GM23338 (cell line): ENCODE measurements at regions not wholly inside any gene's neighbourhood (a gene's known extent, or its start where the extent isn't known, plus 50 kb on each side); places are given as distances from the start of the nearest gene placed in this dataset.

Source experiments
- ATAC-seq: fragments of 200-7000 bp; cut with Tn5 transposase; 3 replicates; pipeline ENCODE4 v1.9.1; 2020
- DNase-seq: peaks from one replicate; pipeline ENCODE4 v3.0.0-alpha.2; 2015; ENCODE audit warnings: low spot score
- H2AFZ ChIP-seq: fragments of 200-600 bp; sonication (generic); 2 replicates; pipeline ENCODE4 v1.8.0; 2016; ENCODE audit warnings: antibody characterized with exemption, mild to moderate bottlenecking, moderate library complexity
- H3F3A ChIP-seq: fragments of 200-600 bp; sonication (generic); replicated peaks from 2 replicates; pipeline ENCODE4 v1.8.0; 2017; ENCODE audit warnings: antibody characterized with exemption, mixed run types, low read depth
- H3K27ac ChIP-seq: fragments of 200-600 bp; sonication (generic); 2 replicates; pipeline ENCODE4 v1.6.1; 2016; ENCODE audit warnings: low read depth
- H3K27me3 ChIP-seq: fragments of 200-600 bp; sonication (generic); 2 replicates; pipeline ENCODE4 v1.8.0; 2016; ENCODE audit warnings: mild to moderate bottlenecking, mixed run types, moderate library complexity; ENCODE audit not compliant: insufficient read depth
- H3K36me3 ChIP-seq: fragments of 200-600 bp; sonication (generic); 2 replicates; pipeline ENCODE4 v1.8.0; 2016; ENCODE audit warnings: mild to moderate bottlenecking; ENCODE audit not compliant: insufficient read depth
- H3K4me1 ChIP-seq: fragments of 200-600 bp; sonication (generic); 2 replicates; pipeline ENCODE4 v1.8.0; 2016; ENCODE audit warnings: mild to moderate bottlenecking, moderate library complexity; ENCODE audit not compliant: insufficient read depth
- H3K4me2 ChIP-seq: fragments of 200-600 bp; sonication (generic); 2 replicates; pipeline ENCODE4 v1.7.1; 2017; ENCODE audit warnings: mixed run types
- H3K4me3 ChIP-seq: fragments of 200-600 bp; sonication (generic); 2 replicates; pipeline ENCODE4 v1.6.1; 2016; ENCODE audit warnings: mixed run types
- H3K79me2 ChIP-seq: fragments of 200-600 bp; sonication (generic); replicated peaks from 2 replicates; pipeline ENCODE4 v1.8.0; 2017; ENCODE audit warnings: mild to moderate bottlenecking; ENCODE audit not compliant: insufficient read depth
- H3K9me2 ChIP-seq: fragments of 200-600 bp; sonication (generic); 2 replicates; pipeline ENCODE4 v1.8.0; 2017; ENCODE audit not compliant: insufficient read depth
- H4K20me1 ChIP-seq: fragments of 200-600 bp; sonication (generic); replicated peaks from 2 replicates; pipeline ENCODE4 v1.8.0; 2017; ENCODE audit warnings: mild to moderate bottlenecking; ENCODE audit not compliant: insufficient read depth
- H3K27ac Mint-ChIP-seq: 2 replicates; pipeline ENCODE4 v1.8.0; 2020; ENCODE audit warnings: inconsistent platforms, mild to moderate bottlenecking, moderate library complexity, mixed read lengths
- H3K27me3 Mint-ChIP-seq: 3 replicates; pipeline ENCODE4 v1.8.0; 2022; ENCODE audit warnings: low read depth, mild to moderate bottlenecking, moderate library complexity, mixed read lengths, inconsistent platforms; ENCODE audit not compliant: insufficient read depth, poor library complexity
- H3K36me3 Mint-ChIP-seq: 3 replicates; pipeline ENCODE4 v1.8.0; 2021; ENCODE audit warnings: low read depth, mild to moderate bottlenecking, inconsistent platforms, moderate library complexity, mixed read lengths
- H3K4me1 Mint-ChIP-seq: 3 replicates; pipeline ENCODE4 v1.8.0; 2020; ENCODE audit warnings: mild to moderate bottlenecking, inconsistent platforms, mixed read lengths
- H3K4me3 Mint-ChIP-seq: 3 replicates; pipeline ENCODE4 v1.8.0; 2021; ENCODE audit warnings: moderate library complexity, mild to moderate bottlenecking, inconsistent platforms, mixed read lengths
- H3K9me3 Mint-ChIP-seq: 3 replicates; pipeline ENCODE4 v1.8.0; 2020; ENCODE audit warnings: moderate library complexity, mild to moderate bottlenecking, inconsistent platforms, mixed read lengths
- CTCF ChIP-seq, 2 experiments: fragments of 200-600 bp in 1 of 2; sonication (generic) in 1 of 2; conservative IDR thresholded peaks; 2 replicates each; pipeline versions ENCODE4 v1.5.1 to v1.6.1; 2016 to 2017; ENCODE audit warnings: antibody characterized with exemption in 2 of 2, low read depth in 2 of 2, mild to moderate bottlenecking in 2 of 2, moderate library complexity in 1 of 2
- EZH2 ChIP-seq: fragments of 200-600 bp; sonication (generic); IDR thresholded peaks from one replicate; pipeline ENCODE4 v1.8.0; 2017; ENCODE audit warnings: antibody characterized with exemption, mild to moderate bottlenecking, low read depth; ENCODE audit not compliant: unreplicated experiment
- NANOG ChIP-seq: IDR thresholded peaks from 2 replicates; pipeline ENCODE4 v1.6.1; 2016; ENCODE audit warnings: antibody characterized with exemption, borderline replicate concordance
- REST ChIP-seq: IDR thresholded peaks from one replicate; pipeline ENCODE4 v1.6.1; 2018; ENCODE audit warnings: antibody characterized with exemption; ENCODE audit not compliant: unreplicated experiment
- ZNF114 ChIP-seq: fragments of 250-450 bp; sonication (Bioruptor Pico); IDR thresholded peaks from 2 replicates; pipeline ENCODE4 v1.5.0; 2020; ENCODE audit warnings: mild to moderate bottlenecking, moderate library complexity
- ZNF331 ChIP-seq: fragments of 250-450 bp; sonication (Bioruptor Pico); IDR thresholded peaks from 2 replicates; pipeline ENCODE4 v1.5.0; 2020; ENCODE audit warnings: low read depth, mild to moderate bottlenecking, moderate library complexity
- TF ChIP-seq, protein P1 (sequence below): fragments of 250-450 bp; sonication (Bioruptor Pico); IDR thresholded peaks from 2 replicates; pipeline ENCODE4 v1.5.0; 2020; ENCODE audit warnings: mild to moderate bottlenecking, moderate library complexity

- Histone ChIP-seq H3K4me3 (no peak overlapping the region), H3K36me3 (no peaks in the 10 kb centered on the region), H3F3A (no peaks in the 10 kb centered on the region), H4K20me1 (no peaks in the 10 kb centered on the region), H3K79me2 (no peaks in the 10 kb centered on the region), H3K27ac (no peak overlapping the region), H3K4me2 (no peak overlapping the region), H3K27me3 (no peaks in the 10 kb centered on the region), H3K9me2 (0 out of 2 replicates have a peak, but pooled peaks cover 7% of the 10 kb centered on the region), H3K4me1 (peaks cover 9% of the 10 kb centered on the region; the same call in 1 of the 2 replicates), H2AFZ (no peak overlapping the region)
- DNase-seq (no peak), ATAC-seq (no peak)
- Mint-ChIP-seq H3K27me3 (peaks cover 2% of the 10 kb centered on the region), H3K9me3 (peaks cover 4% of the 10 kb centered on the region; the same call in 2 of the 3 replicates), H3K27ac (no peak overlapping the region), H3K4me1 (peaks cover 8% of the 10 kb centered on the region), H3K4me3 (no peak overlapping the region), H3K36me3 (peaks cover 3% of the 10 kb centered on the region; the same call in 1 of the 3 replicates)
- no peak for TF ChIP-seq REST
- no peak for TF ChIP-seq EZH2
- no peak for TF ChIP-seq ZNF114 (CRISPR knock-in tag)
- TF ChIP-seq, protein P1, sequence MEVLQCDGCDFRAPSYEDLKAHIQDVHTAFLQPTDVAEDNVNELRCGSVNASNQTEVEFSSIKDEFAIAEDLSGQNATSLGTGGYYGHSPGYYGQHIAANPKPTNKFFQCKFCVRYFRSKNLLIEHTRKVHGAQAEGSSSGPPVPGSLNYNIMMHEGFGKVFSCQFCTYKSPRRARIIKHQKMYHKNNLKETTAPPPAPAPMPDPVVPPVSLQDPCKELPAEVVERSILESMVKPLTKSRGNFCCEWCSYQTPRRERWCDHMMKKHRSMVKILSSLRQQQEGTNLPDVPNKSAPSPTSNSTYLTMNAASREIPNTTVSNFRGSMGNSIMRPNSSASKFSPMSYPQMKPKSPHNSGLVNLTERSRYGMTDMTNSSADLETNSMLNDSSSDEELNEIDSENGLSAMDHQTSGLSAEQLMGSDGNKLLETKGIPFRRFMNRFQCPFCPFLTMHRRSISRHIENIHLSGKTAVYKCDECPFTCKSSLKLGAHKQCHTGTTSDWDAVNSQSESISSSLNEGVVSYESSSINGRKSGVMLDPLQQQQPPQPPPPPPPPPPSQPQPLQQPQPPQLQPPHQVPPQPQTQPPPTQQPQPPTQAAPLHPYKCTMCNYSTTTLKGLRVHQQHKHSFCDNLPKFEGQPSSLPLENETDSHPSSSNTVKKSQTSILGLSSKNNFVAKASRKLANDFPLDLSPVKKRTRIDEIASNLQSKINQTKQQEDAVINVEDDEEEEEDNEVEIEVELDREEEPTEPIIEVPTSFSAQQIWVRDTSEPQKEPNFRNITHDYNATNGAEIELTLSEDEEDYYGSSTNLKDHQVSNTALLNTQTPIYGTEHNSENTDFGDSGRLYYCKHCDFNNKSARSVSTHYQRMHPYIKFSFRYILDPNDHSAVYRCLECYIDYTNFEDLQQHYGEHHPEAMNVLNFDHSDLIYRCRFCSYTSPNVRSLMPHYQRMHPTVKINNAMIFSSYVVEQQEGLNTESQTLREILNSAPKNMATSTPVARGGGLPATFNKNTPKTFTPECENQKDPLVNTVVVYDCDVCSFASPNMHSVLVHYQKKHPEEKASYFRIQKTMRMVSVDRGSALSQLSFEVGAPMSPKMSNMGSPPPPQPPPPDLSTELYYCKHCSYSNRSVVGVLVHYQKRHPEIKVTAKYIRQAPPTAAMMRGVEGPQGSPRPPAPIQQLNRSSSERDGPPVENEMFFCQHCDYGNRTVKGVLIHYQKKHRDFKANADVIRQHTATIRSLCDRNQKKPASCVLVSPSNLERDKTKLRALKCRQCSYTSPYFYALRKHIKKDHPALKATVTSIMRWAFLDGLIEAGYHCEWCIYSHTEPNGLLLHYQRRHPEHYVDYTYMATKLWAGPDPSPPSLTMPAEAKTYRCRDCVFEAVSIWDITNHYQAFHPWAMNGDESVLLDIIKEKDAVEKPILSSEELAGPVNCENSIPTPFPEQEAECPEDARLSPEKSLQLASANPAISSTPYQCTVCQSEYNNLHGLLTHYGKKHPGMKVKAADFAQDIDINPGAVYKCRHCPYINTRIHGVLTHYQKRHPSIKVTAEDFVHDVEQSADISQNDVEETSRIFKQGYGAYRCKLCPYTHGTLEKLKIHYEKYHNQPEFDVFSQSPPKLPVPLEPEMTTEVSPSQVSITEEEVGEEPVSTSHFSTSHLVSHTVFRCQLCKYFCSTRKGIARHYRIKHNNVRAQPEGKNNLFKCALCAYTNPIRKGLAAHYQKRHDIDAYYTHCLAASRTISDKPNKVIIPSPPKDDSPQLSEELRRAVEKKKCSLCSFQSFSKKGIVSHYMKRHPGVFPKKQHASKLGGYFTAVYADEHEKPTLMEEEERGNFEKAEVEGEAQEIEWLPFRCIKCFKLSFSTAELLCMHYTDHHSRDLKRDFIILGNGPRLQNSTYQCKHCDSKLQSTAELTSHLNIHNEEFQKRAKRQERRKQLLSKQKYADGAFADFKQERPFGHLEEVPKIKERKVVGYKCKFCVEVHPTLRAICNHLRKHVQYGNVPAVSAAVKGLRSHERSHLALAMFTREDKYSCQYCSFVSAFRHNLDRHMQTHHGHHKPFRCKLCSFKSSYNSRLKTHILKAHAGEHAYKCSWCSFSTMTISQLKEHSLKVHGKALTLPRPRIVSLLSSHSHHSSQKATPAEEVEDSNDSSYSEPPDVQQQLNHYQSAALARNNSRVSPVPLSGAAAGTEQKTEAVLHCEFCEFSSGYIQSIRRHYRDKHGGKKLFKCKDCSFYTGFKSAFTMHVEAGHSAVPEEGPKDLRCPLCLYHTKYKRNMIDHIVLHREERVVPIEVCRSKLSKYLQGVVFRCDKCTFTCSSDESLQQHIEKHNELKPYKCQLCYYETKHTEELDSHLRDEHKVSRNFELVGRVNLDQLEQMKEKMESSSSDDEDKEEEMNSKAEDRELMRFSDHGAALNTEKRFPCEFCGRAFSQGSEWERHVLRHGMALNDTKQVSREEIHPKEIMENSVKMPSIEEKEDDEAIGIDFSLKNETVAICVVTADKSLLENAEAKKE, result no peak
- no peak for TF ChIP-seq NANOG
- TF ChIP-seq CTCF (conservative IDR thresholded peaks at IDR 0.05; ENCODE audit: low read depth in 2 of 2), result no peak
- TF ChIP-seq ZNF331 (CRISPR knock-in tag), result no peak
These were observed 189.1 kb upstream of the MDFIC2 start for GRCh38 chr3:70501561-70501960.
